A549 (cell line): ENCODE measurements at regions not wholly inside any gene's neighbourhood (a gene's known extent, or its start where the extent isn't known, plus 50 kb on each side); places are given as distances from the start of the nearest gene placed in this dataset.

ENCODE experiments used
- CHD2 ChIP-seq: fragments of 150-350 bp; IDR thresholded peaks from 2 replicates; pipeline ENCODE4 v1.6.1; 2014; ENCODE audit warnings: low read length; ENCODE audit not compliant: partially characterized antibody
- HMGXB4 ChIP-seq: fragments of 250-450 bp; sonication (Bioruptor Pico); IDR thresholded peaks from 2 replicates; pipeline ENCODE4 v1.5.0; 2021; ENCODE audit warnings: mild to moderate bottlenecking, moderate library complexity, borderline replicate concordance
- PHF8 ChIP-seq: fragments of 200-600 bp; sonication (generic); IDR thresholded peaks from 2 replicates; pipeline ENCODE4 v1.6.1; 2016; ENCODE audit warnings: low read depth, mild to moderate bottlenecking, antibody characterized with exemption, moderate library complexity, borderline replicate concordance
- POLR2A ChIP-seq: IDR thresholded peaks from 2 replicates; pipeline ENCODE4 v1.6.1; 2012; ENCODE audit warnings: mild to moderate bottlenecking, low read length
- RAD21 ChIP-seq, 2 experiments: fragments of >200 bp in 1 of 2; sonication (Bioruptor Twin) in 1 of 2; formaldehyde crosslinking in 1 of 2; IDR thresholded peaks in 1 of 2; conservative IDR thresholded peaks in 1 of 2; 2 replicates in 1 of 2; 3 replicates in 1 of 2; pipeline ENCODE4 v1.6.1; 2012 to 2018; ENCODE audit warnings: inconsistent platforms in 1 of 2
- RNF2 ChIP-seq: fragments of 200-600 bp; sonication (generic); IDR thresholded peaks from 2 replicates; pipeline ENCODE4 v1.6.1; 2016; ENCODE audit warnings: low read depth, mild to moderate bottlenecking, antibody characterized with exemption, moderate library complexity, borderline replicate concordance
- TF ChIP-seq, protein P1 (sequence below): fragments of >200 bp; sonication (Bioruptor Twin); formaldehyde crosslinking; IDR thresholded peaks from 3 replicates; pipeline ENCODE4 v1.5.1; 2016

DNA sequence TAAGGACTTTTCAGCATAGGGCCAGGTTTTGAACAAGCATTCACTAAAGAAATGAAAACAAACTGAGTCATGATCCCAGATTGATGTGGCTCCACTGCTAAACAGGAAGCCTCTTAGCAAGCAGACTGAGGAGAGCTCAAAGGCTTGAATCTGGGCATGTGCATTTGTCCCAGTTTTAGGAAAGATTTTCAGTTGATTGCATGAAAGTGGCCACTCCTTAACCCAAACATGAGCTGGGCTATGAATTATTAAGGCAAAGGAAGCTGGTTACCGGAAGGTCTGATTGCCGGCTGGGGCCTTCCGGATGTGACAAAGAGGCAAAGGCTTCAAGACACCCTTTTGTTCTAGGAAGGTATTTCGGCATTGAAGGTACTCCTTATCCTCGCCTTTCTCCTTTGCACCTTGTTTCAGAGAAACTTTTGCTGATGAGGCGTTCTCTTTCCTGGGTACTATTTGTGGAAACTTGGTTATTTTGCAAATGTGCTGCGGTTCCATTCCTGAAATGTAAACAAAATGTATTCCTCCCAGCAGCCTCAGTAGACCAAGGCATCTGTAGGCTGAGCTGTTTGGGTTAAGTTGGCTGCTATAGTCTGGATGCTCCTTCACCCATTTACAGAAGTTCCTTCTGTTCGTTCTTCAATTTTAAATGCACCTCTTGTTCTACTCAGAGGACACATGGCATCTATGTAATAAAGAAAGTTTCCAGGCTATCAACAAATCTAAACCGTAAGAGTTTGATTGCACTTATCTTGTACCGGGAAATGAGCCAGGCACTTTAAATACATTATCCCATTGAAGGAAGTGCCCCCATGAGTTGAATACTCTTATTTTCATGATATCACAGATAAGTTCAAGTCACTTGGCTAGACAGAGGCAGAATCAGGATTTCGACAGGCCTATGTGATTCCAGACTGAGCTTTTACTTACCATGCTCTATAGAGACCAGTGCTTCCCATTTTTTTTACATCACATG, 115.6 kb upstream of the METAP2 start:
- TF ChIP-seq RNF2 (no peak), PHF8 (no peak), CHD2 (no peak), POLR2A (no peak), HMGXB4 (CRISPR knock-in tag) (no peak), RAD21 (conservative IDR thresholded peaks at IDR 0.05 in 1 of 2, IDR thresholded peaks at IDR 0.05 in 1 of 2) (no peak)
- TF ChIP-seq, protein P1, sequence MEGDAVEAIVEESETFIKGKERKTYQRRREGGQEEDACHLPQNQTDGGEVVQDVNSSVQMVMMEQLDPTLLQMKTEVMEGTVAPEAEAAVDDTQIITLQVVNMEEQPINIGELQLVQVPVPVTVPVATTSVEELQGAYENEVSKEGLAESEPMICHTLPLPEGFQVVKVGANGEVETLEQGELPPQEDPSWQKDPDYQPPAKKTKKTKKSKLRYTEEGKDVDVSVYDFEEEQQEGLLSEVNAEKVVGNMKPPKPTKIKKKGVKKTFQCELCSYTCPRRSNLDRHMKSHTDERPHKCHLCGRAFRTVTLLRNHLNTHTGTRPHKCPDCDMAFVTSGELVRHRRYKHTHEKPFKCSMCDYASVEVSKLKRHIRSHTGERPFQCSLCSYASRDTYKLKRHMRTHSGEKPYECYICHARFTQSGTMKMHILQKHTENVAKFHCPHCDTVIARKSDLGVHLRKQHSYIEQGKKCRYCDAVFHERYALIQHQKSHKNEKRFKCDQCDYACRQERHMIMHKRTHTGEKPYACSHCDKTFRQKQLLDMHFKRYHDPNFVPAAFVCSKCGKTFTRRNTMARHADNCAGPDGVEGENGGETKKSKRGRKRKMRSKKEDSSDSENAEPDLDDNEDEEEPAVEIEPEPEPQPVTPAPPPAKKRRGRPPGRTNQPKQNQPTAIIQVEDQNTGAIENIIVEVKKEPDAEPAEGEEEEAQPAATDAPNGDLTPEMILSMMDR = no peak
